Skeletal muscle satellite cell (primary cell): ENCODE measurements at regions not wholly inside any gene's neighbourhood (a gene's known extent, or its start where the extent isn't known, plus 50 kb on each side); places are given as distances from the start of the nearest gene placed in this dataset.
"Not testable (repeated sequence)": the region's sequence is repeated elsewhere in the genome, so short reads cannot be mapped to it uniquely, and the experiment has no call there.

Experiments
- H3K27me3 ChIP-seq: 2 replicates; pipeline ENCODE4 v1.7.0; 2013; ENCODE audit warnings: low read length; ENCODE audit not compliant: control insufficient read depth, insufficient read depth
- H3K36me3 ChIP-seq: 2 replicates; pipeline ENCODE4 v1.7.0; 2013; ENCODE audit warnings: mild to moderate bottlenecking, control low read depth, low read length; ENCODE audit not compliant: insufficient read depth
- H3K4me1 ChIP-seq: 2 replicates; pipeline ENCODE4 v1.7.0; 2013; ENCODE audit warnings: low read length; ENCODE audit not compliant: control insufficient read depth, insufficient read depth
- H3K4me2 ChIP-seq: 2 replicates; pipeline ENCODE4 v1.7.0; 2013; ENCODE audit warnings: mild to moderate bottlenecking, low read length
- H3K4me3 ChIP-seq: 2 replicates; pipeline ENCODE4 v1.7.0; 2013; ENCODE audit warnings: low read length
- H3K9ac ChIP-seq: 2 replicates; pipeline ENCODE4 v1.7.0; 2013; ENCODE audit warnings: mild to moderate bottlenecking, low read depth, low read length, moderate library complexity
- H3K9me3 ChIP-seq: replicated peaks from 2 replicates; pipeline ENCODE4 v1.7.0; 2013; ENCODE audit warnings: mild to moderate bottlenecking, control low read depth, low read length

GRCh38 chr16:60367739-60368138 is 1633.6 kb upstream of the GOT2 start:
- Histone ChIP-seq H3K9me3 (no peaks in the 10 kb centered on the region), H3K4me1 (no peaks in the 10 kb centered on the region), H3K27me3 (no peaks in the 10 kb centered on the region), H3K4me3 (no peak overlapping the region), H3K36me3 (no peaks in the 10 kb centered on the region), H3K9ac (no peak overlapping the region), H3K4me2 (no peak overlapping the region)

- H3K9me3 ChIP-seq, result no peaks in the 10 kb centered on the region
- no peak overlapping the region for H3K4me3 ChIP-seq
- no peaks in the 10 kb centered on the region for H3K27me3 ChIP-seq
- H3K9ac ChIP-seq, result no peak overlapping the region
- H3K4me1 ChIP-seq, result no peaks in the 10 kb centered on the region
- no peak overlapping the region for H3K4me2 ChIP-seq
- no peaks in the 10 kb centered on the region for H3K36me3 ChIP-seq
Measured at GRCh38 chr16:60363566-60363965, 1629.5 kb upstream of the GOT2 start.

- H3K27me3 ChIP-seq, H3K36me3 ChIP-seq, H3K4me1 ChIP-seq, H3K4me3 ChIP-seq, H3K9ac ChIP-seq, H3K4me2 ChIP-seq, H3K9me3 ChIP-seq: not testable (repeated sequence)
Measured at GRCh38 chr16:60359866-60360265, 1625.8 kb upstream of the GOT2 start.

GRCh38 chr16:60359412-60359811 is 1625.3 kb upstream of the GOT2 start:
- H3K4me2 ChIP-seq, H3K9me3 ChIP-seq, H3K27me3 ChIP-seq, H3K36me3 ChIP-seq, H3K4me3 ChIP-seq, H3K9ac ChIP-seq, H3K4me1 ChIP-seq: not testable (repeated sequence)

- H3K4me1 ChIP-seq, H3K36me3 ChIP-seq, H3K27me3 ChIP-seq, H3K9ac ChIP-seq, H3K4me2 ChIP-seq, H3K9me3 ChIP-seq, H3K4me3 ChIP-seq: not testable (repeated sequence)
Measured at GRCh38 chr16:60357876-60358522, 1623.9 kb upstream of the GOT2 start.

GRCh38 chr16:60346256-60346655 is 1612.1 kb upstream of the GOT2 start:
- H3K9ac ChIP-seq, result no peak overlapping the region
- H3K4me3 ChIP-seq, result no peak overlapping the region
- no peaks in the 10 kb centered on the region for H3K27me3 ChIP-seq
- no peaks in the 10 kb centered on the region for H3K9me3 ChIP-seq
- H3K4me1 ChIP-seq, result no peaks in the 10 kb centered on the region
- H3K36me3 ChIP-seq, result no peaks in the 10 kb centered on the region
- no peak overlapping the region for H3K4me2 ChIP-seq

GRCh38 chr16:60337671-60338070 is 1603.6 kb upstream of the GOT2 start:
- peaks cover 8% of the 10 kb centered on the region for H3K9me3 ChIP-seq
- no peak overlapping the region for H3K4me2 ChIP-seq
- no peaks in the 10 kb centered on the region for H3K36me3 ChIP-seq
- H3K27me3 ChIP-seq, result no peaks in the 10 kb centered on the region
- H3K9ac ChIP-seq, result no peak overlapping the region
- no peak overlapping the region for H3K4me3 ChIP-seq
- no peaks in the 10 kb centered on the region for H3K4me1 ChIP-seq

GRCh38 chr16:60331168-60331567 is 1597.1 kb upstream of the GOT2 start:
- no peak overlapping the region for H3K4me3 ChIP-seq
- H3K4me1 ChIP-seq, result no peaks in the 10 kb centered on the region
- peaks cover 10% of the 10 kb centered on the region for H3K9me3 ChIP-seq
- no peak overlapping the region for H3K4me2 ChIP-seq
- H3K9ac ChIP-seq, result no peak overlapping the region
- no peaks in the 10 kb centered on the region for H3K27me3 ChIP-seq
- no peaks in the 10 kb centered on the region for H3K36me3 ChIP-seq

- Histone ChIP-seq H3K9ac (no peak overlapping the region), H3K9me3 (peaks cover 6% of the 10 kb centered on the region), H3K4me3 (no peak overlapping the region), H3K4me1 (no peaks in the 10 kb centered on the region), H3K27me3 (no peaks in the 10 kb centered on the region), H3K4me2 (no peak overlapping the region), H3K36me3 (no peaks in the 10 kb centered on the region)
Measured at GRCh38 chr16:60329108-60329507, 1595.0 kb upstream of the GOT2 start.

GRCh38 chr16:60328152-60328551 is 1594.0 kb upstream of the GOT2 start:
- no peaks in the 10 kb centered on the region for H3K36me3 ChIP-seq
- H3K9me3 ChIP-seq, result peaks cover 6% of the 10 kb centered on the region
- H3K9ac ChIP-seq, result no peak overlapping the region
- no peak overlapping the region for H3K4me3 ChIP-seq
- no peaks in the 10 kb centered on the region for H3K4me1 ChIP-seq
- H3K4me2 ChIP-seq, result no peak overlapping the region
- H3K27me3 ChIP-seq, result no peaks in the 10 kb centered on the region

GRCh38 chr16:60318486-60318885 is 1584.4 kb upstream of the GOT2 start:
- no peak overlapping the region for H3K4me2 ChIP-seq
- H3K9me3 ChIP-seq, result no peaks in the 10 kb centered on the region
- H3K4me1 ChIP-seq, result no peaks in the 10 kb centered on the region
- H3K4me3 ChIP-seq, result no peak overlapping the region
- no peaks in the 10 kb centered on the region for H3K27me3 ChIP-seq
- H3K9ac ChIP-seq, result no peak overlapping the region
- no peaks in the 10 kb centered on the region for H3K36me3 ChIP-seq

GRCh38 chr16:60310846-60311445 is 1576.8 kb upstream of the GOT2 start:
- Histone ChIP-seq H3K9ac (no peak overlapping the region), H3K9me3 (peaks cover 4% of the 10 kb centered on the region), H3K27me3 (no peaks in the 10 kb centered on the region), H3K4me2 (no peak overlapping the region), H3K4me3 (no peak overlapping the region), H3K36me3 (no peaks in the 10 kb centered on the region), H3K4me1 (no peaks in the 10 kb centered on the region)
